Mesenchymal stem cell (in vitro differentiated cells and primary cell): ENCODE measurements at regions not wholly inside any gene's neighbourhood (a gene's known extent, or its start where the extent isn't known, plus 50 kb on each side); places are given as distances from the start of the nearest gene placed in this dataset.

ENCODE experiments used
- DNase-seq: peaks from one replicate; pipeline ENCODE4 v3.0.0-alpha.2; 2013
- H2AFZ ChIP-seq: one replicate; pipeline ENCODE4 v1.6.1; 2013; ENCODE audit warnings: low read depth, mild to moderate bottlenecking, control low read depth, inconsistent platforms, low read length, moderate library complexity
- H2AK5ac ChIP-seq: 2 replicates; pipeline ENCODE4 v1.6.1; 2013; ENCODE audit warnings: low read length, moderate library complexity, mild to moderate bottlenecking, inconsistent platforms; ENCODE audit not compliant: severe bottlenecking
- H2BK120ac ChIP-seq: one replicate; pipeline ENCODE4 v1.6.1; 2013; ENCODE audit warnings: low read depth, mild to moderate bottlenecking, inconsistent platforms, low read length, moderate library complexity
- H2BK12ac ChIP-seq, 2 experiments: one replicate each; pipeline ENCODE4 v1.6.1; 2013; ENCODE audit warnings: inconsistent platforms in 2 of 2, low read length in 2 of 2, mild to moderate bottlenecking in 2 of 2, moderate library complexity in 2 of 2, control low read depth in 1 of 2
- H2BK15ac ChIP-seq: one replicate; pipeline ENCODE4 v1.6.1; 2013; ENCODE audit warnings: mild to moderate bottlenecking, low read depth, inconsistent platforms; ENCODE audit not compliant: poor library complexity, severe bottlenecking
- H2BK5ac ChIP-seq: 2 replicates; pipeline ENCODE4 v1.6.1; 2013; ENCODE audit warnings: low read depth, mild to moderate bottlenecking, low read length, control low read depth, inconsistent platforms; ENCODE audit not compliant: poor library complexity, severe bottlenecking
- H3K14ac ChIP-seq, 2 experiments: one replicate each; pipeline ENCODE4 v1.6.1; 2013; ENCODE audit warnings: inconsistent platforms in 2 of 2, low read length in 2 of 2, control low read depth in 1 of 2, mild to moderate bottlenecking in 1 of 2, moderate library complexity in 1 of 2
- H3K18ac ChIP-seq, 2 experiments: one replicate each; pipeline ENCODE4 v1.6.1; 2013; ENCODE audit warnings: inconsistent platforms in 2 of 2, low read length in 2 of 2, control low read depth in 1 of 2, low read depth in 1 of 2, mild to moderate bottlenecking in 1 of 2
- H3K23ac ChIP-seq, 2 experiments: one replicate each; pipeline ENCODE4 v1.6.1; 2013; ENCODE audit warnings: inconsistent platforms in 2 of 2, low read length in 2 of 2, mild to moderate bottlenecking in 2 of 2, moderate library complexity in 2 of 2, control low read depth in 1 of 2
- H3K27ac ChIP-seq: 2 replicates; pipeline ENCODE4 v1.5.1; 2013; ENCODE audit warnings: mild to moderate bottlenecking, moderate library complexity, low read length, control low read depth, inconsistent platforms; ENCODE audit not compliant: poor library complexity, severe bottlenecking
- H3K27me3 ChIP-seq, 2 experiments: 2 replicates each; pipeline versions ENCODE4 v1.6.1 to v1.7.0; 2013; ENCODE audit warnings: low read length in 2 of 2, mild to moderate bottlenecking in 2 of 2, moderate library complexity in 2 of 2, control low read depth in 1 of 2, inconsistent platforms in 1 of 2; ENCODE audit not compliant: control insufficient read depth in 1 of 2, insufficient read depth in 1 of 2
- H3K36me3 ChIP-seq, 2 experiments: 2 replicates each; pipeline versions ENCODE4 v1.6.1 to v1.7.0; 2013; ENCODE audit warnings: low read length in 2 of 2, control low read depth in 1 of 2, inconsistent platforms in 1 of 2, low read depth in 1 of 2, mild to moderate bottlenecking in 1 of 2; ENCODE audit not compliant: insufficient read depth in 2 of 2, control insufficient read depth in 1 of 2
- H3K4ac ChIP-seq, 2 experiments: one replicate each; pipeline ENCODE4 v1.6.1; 2013; ENCODE audit warnings: inconsistent platforms in 2 of 2, low read length in 2 of 2, mild to moderate bottlenecking in 2 of 2, moderate library complexity in 2 of 2, control low read depth in 1 of 2, low read depth in 1 of 2
- H3K4me1 ChIP-seq: 2 replicates; pipeline ENCODE4 v1.6.1; 2013; ENCODE audit warnings: low read depth, low read length, control low read depth; ENCODE audit not compliant: control insufficient read depth, insufficient read depth
- H3K4me2 ChIP-seq: 2 replicates; pipeline ENCODE4 v1.6.1; 2013; ENCODE audit warnings: low read length, mild to moderate bottlenecking, inconsistent platforms; ENCODE audit not compliant: poor library complexity, severe bottlenecking
- H3K4me3 ChIP-seq, 2 experiments: 2 replicates each; pipeline versions ENCODE4 v1.5.1 to v1.7.0; 2013; ENCODE audit warnings: low read length in 2 of 2, mild to moderate bottlenecking in 2 of 2, control low read depth in 1 of 2, low read depth in 1 of 2; ENCODE audit not compliant: insufficient read depth in 1 of 2
- H3K79me1 ChIP-seq: replicated peaks from 2 replicates; pipeline ENCODE4 v1.6.1; 2013; ENCODE audit warnings: mild to moderate bottlenecking, control low read depth, low read length, inconsistent platforms; ENCODE audit not compliant: poor library complexity, severe bottlenecking
- H3K9ac ChIP-seq: 2 replicates; pipeline ENCODE4 v1.7.0; 2013; ENCODE audit warnings: mild to moderate bottlenecking, low read length, moderate library complexity
- H3K9me3 ChIP-seq: 2 replicates; pipeline ENCODE4 v1.7.0; 2013; ENCODE audit warnings: mild to moderate bottlenecking, low read length; ENCODE audit not compliant: control insufficient read depth
- H4K8ac ChIP-seq: one replicate; pipeline ENCODE4 v1.6.1; 2013; ENCODE audit warnings: inconsistent platforms, mild to moderate bottlenecking, low read length, moderate library complexity
- H4K91ac ChIP-seq: one replicate; pipeline ENCODE4 v1.6.1; 2013; ENCODE audit warnings: mild to moderate bottlenecking, low read length, inconsistent platforms
- WGBS: methylation state at CpG from one replicate; pipeline ENCODE4 v1.1.7; 2013; ENCODE audit warnings: mixed read lengths; 5-methylcytosine and 5-hydroxymethylcytosine counted together

- 81% methylated on average over 3 of the region's 4 CpGs for WGBS
- H3K23ac ChIP-seq: no peak overlapping the region
- no peak overlapping the region for H2BK5ac ChIP-seq
- H2BK12ac ChIP-seq: no peak overlapping the region
- H3K27me3 ChIP-seq: no peaks in the 10 kb centered on the region
- H3K79me1 ChIP-seq: no peaks in the 10 kb centered on the region
- peaks cover 12% of the 10 kb centered on the region for H3K4me1 ChIP-seq
- H3K14ac ChIP-seq: no peak overlapping the region
- DNase-seq: peak; percentile 60
- no peak overlapping the region for H3K9ac ChIP-seq
- no peak overlapping the region for H3K4me3 ChIP-seq
- H3K27ac ChIP-seq: no peak overlapping the region
- H2AK5ac ChIP-seq: no peak overlapping the region
- H3K18ac ChIP-seq: no peak overlapping the region
- no peak overlapping the region for H2BK120ac ChIP-seq
- no peaks in the 10 kb centered on the region for H3K9me3 ChIP-seq
- no peak overlapping the region for H4K8ac ChIP-seq
- H3K36me3 ChIP-seq: no peaks in the 10 kb centered on the region
- H2BK15ac ChIP-seq: no peak overlapping the region
- no peak overlapping the region for H3K4ac ChIP-seq
- H2AFZ ChIP-seq: no peak overlapping the region
- no peak overlapping the region for H4K91ac ChIP-seq
- no peak overlapping the region for H3K4me2 ChIP-seq
These were observed 285.9 kb downstream of the KLF6 start for GRCh38 chr10:3499120-3499519.

GRCh38 chr10:3497581-3497980 is 287.4 kb downstream of the KLF6 start:
- Histone ChIP-seq H3K4ac (no peak overlapping the region), H3K4me2 (no peak overlapping the region), H3K14ac (no peak overlapping the region), H2AK5ac (no peak overlapping the region), H3K9me3 (no peaks in the 10 kb centered on the region), H3K23ac (no peak overlapping the region), H2BK120ac (no peak overlapping the region), H2AFZ (no peak overlapping the region), H3K4me1 (peaks cover 14% of the 10 kb centered on the region), H3K18ac (no peak overlapping the region), H3K27ac (no peak overlapping the region), H2BK15ac (no peak overlapping the region), H3K4me3 (no peak overlapping the region), H3K79me1 (no peaks in the 10 kb centered on the region), H2BK12ac (no peak overlapping the region), H3K27me3 (no peaks in the 10 kb centered on the region), H3K36me3 (no peaks in the 10 kb centered on the region), H4K8ac (no peak overlapping the region), H2BK5ac (no peak overlapping the region), H3K9ac (no peak overlapping the region), H4K91ac (no peak overlapping the region)
- DNase-seq: no peak
- 98% methylated on average over 7 of the region's 7 CpGs for WGBS

DNA sequence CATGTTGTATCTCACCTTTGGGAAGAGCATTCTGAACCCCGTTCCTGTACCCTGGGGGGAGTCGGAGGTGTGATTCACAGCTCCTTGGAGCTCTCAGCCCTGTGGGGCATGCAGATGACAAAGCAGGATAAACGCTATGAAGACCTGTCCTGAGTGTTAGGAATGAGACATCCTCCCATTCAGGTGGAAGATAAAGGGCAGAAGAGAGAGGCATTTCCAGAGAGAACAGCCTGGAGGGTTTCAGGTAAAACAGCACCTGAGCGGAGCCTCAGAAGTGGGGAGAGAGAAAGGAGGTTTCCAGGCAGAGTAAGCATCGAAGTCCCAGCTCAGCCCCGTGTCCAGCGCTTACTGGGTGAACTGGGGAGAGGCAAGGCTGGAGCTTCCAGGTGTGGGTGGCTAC is 288.9 kb downstream of the KLF6 start:
- no peak overlapping the region for H3K4me3 ChIP-seq
- 73% methylated on average over 7 of the region's 7 CpGs for WGBS
- no peak overlapping the region for H4K91ac ChIP-seq
- H2BK5ac ChIP-seq: no peak overlapping the region
- no peak overlapping the region for H3K14ac ChIP-seq
- H3K27ac ChIP-seq: no peak overlapping the region
- H2BK12ac ChIP-seq: no peak overlapping the region
- H3K23ac ChIP-seq: no peak overlapping the region
- peaks cover 14% of the 10 kb centered on the region for H3K4me1 ChIP-seq
- H2BK15ac ChIP-seq: no peak overlapping the region
- peak overlapping the region; percentile 86 for H2AK5ac ChIP-seq
- no peaks in the 10 kb centered on the region for H3K79me1 ChIP-seq
- H3K36me3 ChIP-seq: no peaks in the 10 kb centered on the region
- H3K4me2 ChIP-seq: no peak overlapping the region
- no peak overlapping the region for H4K8ac ChIP-seq
- no peak overlapping the region for H3K9ac ChIP-seq
- no peak overlapping the region for H3K4ac ChIP-seq
- DNase-seq: no peak
- H2BK120ac ChIP-seq: no peak overlapping the region
- no peak overlapping the region for H2AFZ ChIP-seq
- H3K27me3 ChIP-seq: no peaks in the 10 kb centered on the region
- H3K9me3 ChIP-seq: no peaks in the 10 kb centered on the region
- no peak overlapping the region for H3K18ac ChIP-seq

DNA sequence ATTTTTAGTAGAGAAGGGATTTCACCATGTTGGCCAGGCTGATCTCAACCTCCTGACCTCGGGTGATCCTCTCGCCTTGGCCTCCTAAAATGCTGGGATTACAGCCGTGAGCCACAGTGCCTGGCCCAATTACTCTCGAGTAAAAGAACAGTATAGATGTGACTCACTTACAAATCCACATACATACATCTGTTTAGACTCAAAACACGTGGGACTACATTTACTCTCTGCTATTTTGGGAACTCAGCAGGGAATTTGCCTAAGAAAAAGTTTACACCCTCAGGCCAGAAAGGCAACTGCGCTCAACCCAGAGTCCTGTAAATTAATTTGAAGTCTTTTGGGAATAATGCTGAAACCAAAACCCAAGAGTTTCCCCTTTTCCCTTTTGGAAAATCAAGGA is 289.7 kb downstream of the KLF6 start:
- Histone ChIP-seq H3K4ac (no peak overlapping the region), H2BK12ac (no peak overlapping the region)
- WGBS: 60% methylated on average over 6 of the region's 6 CpGs

More for the DNA sequence above, 289.7 kb downstream of the KLF6 start:
- H3K36me3 ChIP-seq: no peaks in the 10 kb centered on the region
- no peak overlapping the region for H2AFZ ChIP-seq
- peak; percentile 34 for DNase-seq
- H3K27ac ChIP-seq: peak overlapping the region; percentile 88
- H3K4me3 ChIP-seq: no peak overlapping the region
- no peak overlapping the region for H2BK120ac ChIP-seq
- peaks cover 10% of the 10 kb centered on the region for H3K4me1 ChIP-seq
- no peak overlapping the region for H4K91ac ChIP-seq
- H3K18ac ChIP-seq: no peak overlapping the region
- no peaks in the 10 kb centered on the region for H3K27me3 ChIP-seq
- H2BK15ac ChIP-seq: no peak overlapping the region
- no peak overlapping the region for H3K14ac ChIP-seq
- H3K9me3 ChIP-seq: no peaks in the 10 kb centered on the region
- H3K23ac ChIP-seq: no peak overlapping the region
- H4K8ac ChIP-seq: no peak overlapping the region
- no peak overlapping the region for H3K9ac ChIP-seq
- H2BK5ac ChIP-seq: no peak overlapping the region
- no peak overlapping the region for H3K4me2 ChIP-seq
- peak overlapping the region; percentile 69 for H2AK5ac ChIP-seq
- no peaks in the 10 kb centered on the region for H3K79me1 ChIP-seq
